GM21526 (cell line): ENCODE measurements at regions not wholly inside any gene's neighbourhood (a gene's known extent, or its start where the extent isn't known, plus 50 kb on each side); places are given as distances from the start of the nearest gene placed in this dataset.
"Not testable (repeated sequence)": the region's sequence is repeated elsewhere in the genome, so short reads cannot be mapped to it uniquely, and the experiment has no call there.

Source experiments
- ATAC-seq: cut with Tn5 transposase; IDR thresholded peaks from one replicate; pipeline ENCODE4 v1.9.1; 2021; ENCODE audit warnings: moderate library complexity; ENCODE audit not compliant: unreplicated experiment, low FRiP score

GRCh38 chr7:26959290-26959689 lies 94.9 kb upstream of the SKAP2 start:
- no peak for ATAC-seq

GRCh38 chr7:26958834-26959233 lies 94.4 kb upstream of the SKAP2 start:
- ATAC-seq: no peak

DNA sequence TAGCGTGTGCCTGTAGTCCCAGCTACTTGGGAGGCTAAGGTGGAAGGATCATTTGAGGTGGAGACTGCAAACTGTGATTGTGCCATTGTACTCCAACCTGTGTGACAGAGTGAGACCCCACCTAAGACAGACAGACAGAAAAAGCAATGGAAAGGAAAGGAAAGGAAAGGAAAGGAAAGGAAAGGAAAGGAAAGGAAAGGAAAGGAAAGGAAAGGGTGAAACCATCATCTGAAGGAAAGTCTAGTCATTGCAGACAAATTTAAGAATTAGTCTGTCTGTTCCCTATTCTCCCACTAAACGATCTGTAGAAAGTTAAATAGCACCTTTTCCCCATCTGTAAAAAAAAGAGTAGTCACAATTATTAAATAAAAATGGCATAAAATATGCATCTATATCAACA lies 91.1 kb upstream of the SKAP2 start:
- ATAC-seq: no peak

GRCh38 chr7:26954951-26955350 lies 90.6 kb upstream of the SKAP2 start:
- no peak for ATAC-seq

DNA sequence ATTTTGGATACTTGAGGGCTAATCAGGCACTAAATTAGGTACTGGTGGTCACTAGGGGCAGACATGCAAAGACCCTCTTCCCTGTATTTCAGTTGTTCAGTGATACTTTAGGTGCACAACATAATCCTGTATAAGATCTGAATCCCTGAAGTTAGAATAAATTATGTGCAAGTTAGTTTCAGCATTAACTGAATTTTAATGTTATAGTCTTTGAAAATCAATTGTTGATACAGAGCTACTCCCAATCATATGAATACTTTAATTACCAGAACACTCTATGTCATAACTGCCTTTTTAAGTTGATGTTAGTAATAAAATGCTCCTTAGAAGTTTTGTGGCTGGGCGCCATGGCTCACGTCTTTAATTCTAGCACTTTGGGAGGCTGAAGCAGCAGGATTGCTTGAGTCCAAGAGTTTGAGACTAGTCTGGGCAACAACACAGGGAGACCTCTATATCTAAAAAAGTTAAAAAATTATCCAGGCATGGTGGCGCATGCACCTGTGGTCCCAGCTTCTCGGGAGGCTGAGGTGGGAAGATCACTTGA lies 87.1 kb upstream of the SKAP2 start:
- ATAC-seq: no peak

- ATAC-seq: no peak
Observed at GRCh38 chr7:26950889-26951288, 86.5 kb upstream of the SKAP2 start.

DNA sequence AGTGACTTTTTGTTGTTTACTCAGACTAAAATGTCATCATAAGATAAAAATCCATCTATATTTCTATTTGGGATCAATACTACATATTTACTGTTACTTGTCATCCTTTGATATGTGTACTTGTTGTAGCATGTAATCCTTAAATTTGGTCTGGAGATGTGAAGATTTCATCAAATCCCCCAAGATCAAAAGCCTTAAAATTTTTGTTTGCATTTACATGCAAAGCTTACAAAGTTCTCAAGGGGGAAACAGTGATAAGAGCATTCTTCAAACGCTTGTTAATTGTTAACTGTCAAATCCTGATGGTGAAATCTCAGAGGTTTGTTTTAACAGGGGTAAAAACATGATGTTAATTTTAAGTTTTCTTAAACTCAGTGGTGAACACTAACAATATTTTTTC lies 84.9 kb upstream of the SKAP2 start:
- no peak for ATAC-seq

DNA sequence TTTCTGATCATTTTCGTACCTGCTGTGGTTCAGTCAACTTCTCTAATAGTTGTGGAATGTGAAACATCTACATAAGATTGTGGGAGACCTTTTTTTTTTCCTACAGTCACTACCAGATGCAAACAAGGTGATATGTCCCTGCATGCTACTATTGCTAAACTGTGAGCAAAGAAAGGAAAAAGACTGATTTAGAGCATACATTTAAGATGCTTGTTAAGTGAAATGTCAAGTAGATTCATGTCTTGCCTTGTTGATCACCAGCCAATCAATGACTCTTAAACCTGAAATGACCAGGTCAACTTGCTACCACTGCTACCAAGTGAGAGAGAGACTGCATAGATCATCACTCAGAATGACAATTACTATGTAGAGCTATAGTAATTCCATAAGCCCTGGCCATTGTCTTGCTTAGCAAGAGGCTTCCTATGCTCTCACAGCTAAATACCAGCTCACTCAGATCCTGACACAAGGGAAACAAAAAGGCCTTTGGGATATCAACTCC lies 84.3 kb upstream of the SKAP2 start:
- no peak for ATAC-seq

DNA sequence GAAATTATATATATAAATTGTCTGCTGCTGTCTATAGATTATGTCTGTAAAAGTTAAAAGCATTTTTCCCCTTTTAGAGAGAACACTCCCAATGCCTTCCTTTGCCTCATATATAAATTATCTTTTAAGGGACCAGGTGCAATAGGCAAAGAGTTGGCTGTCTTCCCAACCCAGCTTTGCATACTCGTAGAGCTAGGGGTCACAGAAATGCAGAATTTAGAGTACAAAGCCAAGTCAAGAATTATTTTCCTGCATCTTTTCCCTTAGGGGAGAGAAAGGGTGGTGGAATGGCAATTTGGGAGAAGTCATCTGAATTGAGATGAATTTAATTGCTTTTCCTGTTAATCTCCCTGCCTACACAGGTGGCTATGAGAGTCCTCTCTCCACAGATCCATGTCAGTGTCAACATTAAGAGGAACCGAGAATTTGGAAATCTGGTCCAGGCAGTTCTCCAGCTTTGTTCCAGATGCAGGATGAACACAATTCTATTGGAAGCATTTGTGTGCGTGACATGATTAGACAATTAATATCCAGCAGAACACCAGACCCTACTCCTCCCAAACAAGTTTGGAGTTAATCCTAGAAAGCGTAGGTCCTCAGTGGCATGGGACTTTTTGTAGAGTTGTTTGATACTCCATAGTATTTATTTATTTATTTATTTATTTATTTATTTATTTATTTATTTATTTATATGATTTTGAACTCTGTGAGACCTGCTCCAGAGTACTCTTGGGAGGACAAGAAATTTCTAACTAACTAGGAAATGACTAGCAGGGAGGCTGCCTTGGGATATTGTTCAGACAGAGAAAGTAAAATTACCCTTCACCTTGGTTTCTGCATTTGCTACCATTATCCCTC lies 80.3 kb upstream of the SKAP2 start:
- ATAC-seq: no peak

GRCh38 chr7:26937939-26938623 lies 73.7 kb upstream of the SKAP2 start:
- no peak for ATAC-seq

DNA sequence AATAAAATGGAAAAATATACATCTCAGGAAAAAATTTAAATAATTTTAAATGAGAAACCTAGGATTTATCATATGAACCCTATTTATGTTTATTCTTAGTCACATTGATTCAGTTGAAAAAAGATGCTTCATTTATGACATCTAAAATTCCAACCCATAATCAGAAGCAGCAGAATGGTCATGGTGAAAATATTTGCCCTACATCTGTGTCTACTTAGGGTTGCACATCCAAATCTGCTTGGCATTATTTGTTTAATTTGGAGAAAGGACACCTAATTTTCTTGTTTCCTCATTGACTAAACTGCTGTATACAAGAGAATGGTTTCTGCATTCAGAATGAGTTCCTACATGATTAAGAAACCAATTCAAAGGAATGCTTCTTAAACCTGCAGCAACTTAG lies 72.9 kb upstream of the SKAP2 start:
- ATAC-seq: no peak

DNA sequence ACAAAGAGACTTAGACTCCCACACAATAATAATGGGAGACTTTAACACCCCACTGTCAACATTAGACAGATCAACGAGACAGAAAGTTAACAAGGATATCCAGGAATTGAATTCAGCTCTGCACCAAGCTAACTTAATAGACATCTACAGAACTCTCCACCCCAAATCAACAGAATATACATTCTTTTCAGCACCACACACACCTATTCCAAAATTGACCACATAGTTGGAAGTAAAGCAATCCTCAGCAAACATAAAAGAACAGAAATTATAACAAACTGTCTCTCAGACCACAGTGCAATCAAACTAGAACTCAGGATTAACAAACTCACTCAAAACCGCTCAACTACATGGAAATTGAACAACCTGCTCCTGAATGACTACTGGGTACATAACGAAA lies 68.2 kb upstream of the SKAP2 start:
- ATAC-seq: not testable (repeated sequence)

DNA sequence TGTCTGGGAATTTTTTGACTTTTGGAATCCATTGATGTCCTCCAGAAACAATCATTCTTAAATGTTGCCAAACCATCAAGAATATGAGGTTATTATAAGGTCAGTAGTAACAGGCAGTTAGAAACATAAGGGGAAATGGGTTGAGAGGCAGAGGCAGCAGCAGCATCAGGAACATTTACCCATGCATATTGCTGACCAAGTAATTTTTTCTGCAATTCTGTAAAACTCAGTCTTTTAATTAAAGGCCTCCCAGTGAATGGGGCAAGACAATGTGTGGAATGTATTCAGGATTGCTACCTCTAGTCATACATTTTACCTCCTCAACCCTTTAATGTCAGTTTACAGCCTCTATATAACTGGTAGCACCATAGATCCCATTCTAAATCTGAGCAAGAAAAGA lies 66.5 kb upstream of the SKAP2 start:
- ATAC-seq: no peak

GRCh38 chr7:26930201-26930600 lies 65.8 kb upstream of the SKAP2 start:
- no peak for ATAC-seq

GRCh38 chr7:26928703-26929347 lies 64.4 kb upstream of the SKAP2 start:
- ATAC-seq: no peak

- ATAC-seq: no peak
Observed at GRCh38 chr7:26925768-26926167, 61.4 kb upstream of the SKAP2 start.

DNA sequence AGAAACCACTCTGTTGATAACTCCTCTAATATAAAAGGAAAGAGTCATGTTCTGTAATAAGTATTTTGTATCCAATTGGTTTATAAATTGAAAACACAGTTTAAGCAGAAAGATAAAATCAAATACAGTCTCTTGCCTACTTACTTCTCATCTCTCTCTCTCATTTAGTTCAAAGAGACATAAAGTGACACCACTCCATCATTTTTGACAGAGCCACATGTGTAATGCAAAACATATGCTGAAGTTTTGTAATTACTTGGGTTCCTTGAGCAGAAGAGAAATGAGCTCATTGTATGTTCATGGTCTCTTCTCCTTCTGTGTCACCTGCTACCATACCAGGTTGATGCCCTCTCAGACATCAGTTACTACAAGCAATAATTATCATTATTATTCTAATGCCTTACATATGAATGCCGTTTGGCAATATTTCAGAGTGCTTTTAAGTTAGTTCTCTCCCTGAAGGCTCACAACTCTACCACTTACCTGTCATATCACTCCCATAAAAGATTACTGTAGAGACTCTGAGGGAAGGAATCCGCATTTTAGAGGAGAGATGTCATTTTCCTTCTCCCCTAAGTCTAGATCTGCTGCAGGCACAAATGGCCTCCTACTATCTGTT lies 59.9 kb upstream of the SKAP2 start:
- ATAC-seq: no peak

GRCh38 chr7:26919906-26920493 lies 55.6 kb upstream of the SKAP2 start:
- no peak for ATAC-seq

- ATAC-seq: no peak
Observed at GRCh38 chr7:26918241-26918640, 53.9 kb upstream of the SKAP2 start.

- ATAC-seq: no peak
Observed at GRCh38 chr7:26916779-26917320, 52.5 kb upstream of the SKAP2 start.
